B cell (primary cell): ENCODE measurements at regions not wholly inside any gene's neighbourhood (a gene's known extent, or its start where the extent isn't known, plus 50 kb on each side); places are given as distances from the start of the nearest gene placed in this dataset.

Source experiments
- EZH2 ChIP-seq: IDR thresholded peaks from 2 replicates; pipeline ENCODE4 v1.6.1; 2012; ENCODE audit warnings: borderline replicate concordance, low read depth, mild to moderate bottlenecking, moderate library complexity, low read length; ENCODE audit not compliant: insufficient read depth, poor library complexity, severe bottlenecking
- TF ChIP-seq, protein P1 (sequence below): fragments of 200-600 bp; IDR thresholded peaks from one replicate; pipeline ENCODE4 v1.8.0; 2022; ENCODE audit warnings: antibody characterized with exemption, mild to moderate bottlenecking

DNA sequence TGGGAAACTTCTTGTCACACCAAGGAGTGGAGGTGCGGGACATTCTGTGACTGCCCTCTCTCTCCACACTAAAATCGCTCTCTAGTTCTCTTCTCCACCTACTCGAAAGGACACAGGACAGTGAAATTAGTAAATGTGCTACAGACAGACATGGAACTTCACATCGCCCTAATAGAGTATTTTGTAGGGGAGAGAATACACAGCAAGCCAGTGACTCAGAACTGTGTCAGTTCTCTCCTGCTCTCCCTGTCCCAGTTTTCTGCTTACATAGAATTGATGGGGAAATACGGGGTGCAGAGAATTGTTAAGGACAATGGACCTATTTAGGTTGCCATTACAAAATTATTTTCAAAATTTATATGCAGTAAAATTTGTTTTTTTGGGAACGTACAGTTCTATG lies 159.6 kb upstream of the GADL1 start:
- no peak for TF ChIP-seq EZH2
- TF ChIP-seq, protein P1, sequence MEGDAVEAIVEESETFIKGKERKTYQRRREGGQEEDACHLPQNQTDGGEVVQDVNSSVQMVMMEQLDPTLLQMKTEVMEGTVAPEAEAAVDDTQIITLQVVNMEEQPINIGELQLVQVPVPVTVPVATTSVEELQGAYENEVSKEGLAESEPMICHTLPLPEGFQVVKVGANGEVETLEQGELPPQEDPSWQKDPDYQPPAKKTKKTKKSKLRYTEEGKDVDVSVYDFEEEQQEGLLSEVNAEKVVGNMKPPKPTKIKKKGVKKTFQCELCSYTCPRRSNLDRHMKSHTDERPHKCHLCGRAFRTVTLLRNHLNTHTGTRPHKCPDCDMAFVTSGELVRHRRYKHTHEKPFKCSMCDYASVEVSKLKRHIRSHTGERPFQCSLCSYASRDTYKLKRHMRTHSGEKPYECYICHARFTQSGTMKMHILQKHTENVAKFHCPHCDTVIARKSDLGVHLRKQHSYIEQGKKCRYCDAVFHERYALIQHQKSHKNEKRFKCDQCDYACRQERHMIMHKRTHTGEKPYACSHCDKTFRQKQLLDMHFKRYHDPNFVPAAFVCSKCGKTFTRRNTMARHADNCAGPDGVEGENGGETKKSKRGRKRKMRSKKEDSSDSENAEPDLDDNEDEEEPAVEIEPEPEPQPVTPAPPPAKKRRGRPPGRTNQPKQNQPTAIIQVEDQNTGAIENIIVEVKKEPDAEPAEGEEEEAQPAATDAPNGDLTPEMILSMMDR: no peak
